HepG2 (cell line): ENCODE measurements at regions not wholly inside any gene's neighbourhood (a gene's known extent, or its start where the extent isn't known, plus 50 kb on each side); places are given as distances from the start of the nearest gene placed in this dataset.

Source experiments
- ARID3A ChIP-seq: IDR thresholded peaks from 2 replicates; pipeline ENCODE4 v1.6.1; 2012; ENCODE audit warnings: low read depth, low read length, improper control_type of control experiment
- BCL6 ChIP-seq: IDR thresholded peaks from 2 replicates; pipeline ENCODE4 v1.6.1; 2016; ENCODE audit warnings: missing genetic modification reagents, missing compliant biosample characterization
- CREBL2 ChIP-seq: sonication (generic); formaldehyde crosslinking; IDR thresholded peaks from 2 replicates; pipeline ENCODE4 v1.8.1; 2023; ENCODE audit warnings: missing genetic modification reagents, mild to moderate bottlenecking, borderline replicate concordance
- FOXA3 ChIP-seq: IDR thresholded peaks from 2 replicates; pipeline ENCODE4 v1.6.1; 2016; ENCODE audit warnings: missing genetic modification reagents, missing compliant biosample characterization
- FOXK1 ChIP-seq: sonication (generic); formaldehyde crosslinking; IDR thresholded peaks from 2 replicates; pipeline ENCODE4 v1.4.0; 2020; ENCODE audit warnings: low read depth, missing genetic modification reagents, borderline replicate concordance
- GFI1 ChIP-seq: sonication (generic); formaldehyde crosslinking; IDR thresholded peaks from 2 replicates; pipeline ENCODE4 v1.5.0; 2020; ENCODE audit warnings: missing genetic modification reagents, mild to moderate bottlenecking, borderline replicate concordance
- HMGXB3 ChIP-seq: sonication (generic); formaldehyde crosslinking; IDR thresholded peaks from 2 replicates; pipeline ENCODE4 v1.4.0; 2020; ENCODE audit warnings: missing genetic modification reagents, borderline replicate concordance
- HOXA5 ChIP-seq: sonication (generic); formaldehyde crosslinking; IDR thresholded peaks from 2 replicates; pipeline ENCODE4 v1.4.0; 2020; ENCODE audit warnings: missing genetic modification reagents
- ISL2 ChIP-seq: sonication (generic); formaldehyde crosslinking; IDR thresholded peaks from 2 replicates; pipeline ENCODE4 v1.5.0; 2020; ENCODE audit warnings: missing genetic modification reagents
- KDM5B ChIP-seq: sonication (generic); formaldehyde crosslinking; IDR thresholded peaks from 2 replicates; pipeline ENCODE4 v1.4.0; 2020; ENCODE audit warnings: missing genetic modification reagents, mild to moderate bottlenecking, borderline replicate concordance
- RFXANK ChIP-seq: IDR thresholded peaks from 2 replicates; pipeline ENCODE4 v1.6.1; 2016
- SIN3B ChIP-seq: fragments of 150-350 bp; IDR thresholded peaks from 2 replicates; pipeline ENCODE4 v1.6.1; 2014; ENCODE audit warnings: low read length
- SIX1 ChIP-seq: sonication (generic); formaldehyde crosslinking; IDR thresholded peaks from 2 replicates; pipeline ENCODE4 v1.4.0; 2020; ENCODE audit warnings: missing genetic modification reagents, borderline replicate concordance
- SIX4 ChIP-seq: sonication (generic); formaldehyde crosslinking; IDR thresholded peaks from 2 replicates; pipeline ENCODE4 v1.4.0; 2020; ENCODE audit warnings: missing genetic modification reagents
- SPEN ChIP-seq: sonication (generic); formaldehyde crosslinking; IDR thresholded peaks from 2 replicates; pipeline ENCODE4 v1.5.1; 2020; ENCODE audit warnings: low read depth, mild to moderate bottlenecking, missing genetic modification reagents
- TARDBP ChIP-seq: sonication (generic); formaldehyde crosslinking; IDR thresholded peaks from 2 replicates; pipeline ENCODE4 v1.8.0; 2022; ENCODE audit warnings: mild to moderate bottlenecking, missing genetic modification reagents
- ZBED4 ChIP-seq: sonication (generic); formaldehyde crosslinking; IDR thresholded peaks from 2 replicates; pipeline ENCODE4 v1.4.0; 2020; ENCODE audit warnings: missing genetic modification reagents, borderline replicate concordance
- ZFX ChIP-seq: sonication (generic); formaldehyde crosslinking; IDR thresholded peaks from 2 replicates; pipeline ENCODE4 v1.4.0; 2020; ENCODE audit warnings: mild to moderate bottlenecking, low read depth, missing genetic modification reagents, moderate library complexity
- ZKSCAN1 ChIP-seq: fragments of 150-350 bp; IDR thresholded peaks from 2 replicates; pipeline ENCODE4 v1.6.1; 2014; ENCODE audit warnings: low read length
- ZNF12 ChIP-seq: sonication (generic); formaldehyde crosslinking; IDR thresholded peaks from 2 replicates; pipeline ENCODE4 v1.5.0; 2020; ENCODE audit warnings: missing genetic modification reagents
- ZNF598 ChIP-seq: sonication (generic); formaldehyde crosslinking; IDR thresholded peaks from 2 replicates; pipeline ENCODE4 v1.5.1; 2020; ENCODE audit warnings: mild to moderate bottlenecking, missing genetic modification reagents, borderline replicate concordance

GRCh38 chr6:154675602-154676088 is 57.6 kb upstream of the SCAF8 start (continued):
- TF ChIP-seq RFXANK (CRISPR knock-in tag) (peak; percentile 81; the same call in 1 of the 2 replicates), SIX4 (CRISPR knock-in tag) (peak; percentile 64; the same call in 1 of the 2 replicates), CREBL2 (CRISPR knock-in tag) (no peak), ARID3A (peak; percentile 97), SIX1 (CRISPR knock-in tag) (0 out of 2 replicates have a peak, but pooled peaks have one; percentile 28), ZNF598 (0 out of 2 replicates have a peak, but pooled peaks have one; percentile 28), ZKSCAN1 (peak; percentile 68), ZNF12 (CRISPR knock-in tag) (peak; percentile 44; the same call in 1 of the 2 replicates), FOXA3 (CRISPR knock-in tag) (peak; percentile 77), GFI1 (CRISPR knock-in tag) (peak; percentile 19; the same call in 1 of the 2 replicates), SPEN (CRISPR knock-in tag) (peak; percentile 44; the same call in 1 of the 2 replicates), HOXA5 (CRISPR knock-in tag) (peak; percentile 44; the same call in 1 of the 2 replicates), TARDBP (CRISPR knock-in tag) (peak; percentile 33; the same call in 1 of the 2 replicates), HMGXB3 (peak; percentile 60; the same call in 1 of the 2 replicates), SIN3B (0 out of 2 replicates have a peak, but pooled peaks have one; percentile 48), BCL6 (CRISPR knock-in tag) (peak; percentile 59), ZFX (peak; percentile 90), KDM5B (CRISPR knock-in tag) (no peak), ZBED4 (CRISPR knock-in tag) (peak; percentile 67; the same call in 1 of the 2 replicates), FOXK1 (peak; percentile 41; the same call in 1 of the 2 replicates), ISL2 (CRISPR knock-in tag) (peak; percentile 41; the same call in 1 of the 2 replicates)
